HepG2 (cell line): ENCODE measurements at regions not wholly inside any gene's neighbourhood (a gene's known extent, or its start where the extent isn't known, plus 50 kb on each side); places are given as distances from the start of the nearest gene placed in this dataset.

ENCODE experiments used
- ASH2L ChIP-seq: fragments of 300-600, 200-600 bp; sonication (generic); IDR thresholded peaks from 2 replicates; pipeline ENCODE4 v1.7.0; 2017; ENCODE audit warnings: low read depth, mild to moderate bottlenecking, moderate library complexity, mixed read lengths, low read length; ENCODE audit not compliant: insufficient read length
- BCL6 ChIP-seq: IDR thresholded peaks from 2 replicates; pipeline ENCODE4 v1.6.1; 2016; ENCODE audit warnings: missing genetic modification reagents, missing compliant biosample characterization
- BHLHE40 ChIP-seq: IDR thresholded peaks from 2 replicates; pipeline ENCODE4 v1.6.1; 2011; ENCODE audit warnings: low read length, improper control_type of control experiment
- MTA3 ChIP-seq: sonication (generic); formaldehyde crosslinking; IDR thresholded peaks from 2 replicates; pipeline ENCODE4 v1.4.0; 2020; ENCODE audit warnings: missing genetic modification reagents
- NCOA2 ChIP-seq: sonication (generic); formaldehyde crosslinking; IDR thresholded peaks from 2 replicates; pipeline ENCODE4 v1.8.0; 2022; ENCODE audit warnings: inconsistent platforms
- NONO ChIP-seq, 2 experiments: fragments of 450-650 bp in 1 of 2; sonication (generic) in 1 of 2; formaldehyde crosslinking in 1 of 2; IDR thresholded peaks in 1 of 2; conservative IDR thresholded peaks in 1 of 2; 2 replicates each; pipeline versions ENCODE4 v1.6.1 to v1.8.0; 2017 to 2022; ENCODE audit warnings: mild to moderate bottlenecking in 1 of 2, missing genetic modification reagents in 1 of 2, moderate library complexity in 1 of 2
- PHB2 ChIP-seq: fragments of 450-650 bp; IDR thresholded peaks from 2 replicates; pipeline ENCODE4 v1.6.1; 2018; ENCODE audit not compliant: partially characterized antibody
- RARA ChIP-seq: IDR thresholded peaks from 2 replicates; pipeline ENCODE4 v1.6.1; 2016; ENCODE audit warnings: missing genetic modification reagents, missing compliant biosample characterization
- ZKSCAN1 ChIP-seq: fragments of 150-350 bp; IDR thresholded peaks from 2 replicates; pipeline ENCODE4 v1.6.1; 2014; ENCODE audit warnings: low read length
- ZNF101 ChIP-seq: sonication (generic); formaldehyde crosslinking; IDR thresholded peaks from 2 replicates; pipeline ENCODE4 v1.4.0; 2020; ENCODE audit warnings: mild to moderate bottlenecking, low read depth, missing genetic modification reagents, borderline replicate concordance
- ZNF3 ChIP-seq: IDR thresholded peaks from 2 replicates; pipeline ENCODE4 v1.7.0; 2017; ENCODE audit warnings: inconsistent platforms
- ZNF7 ChIP-seq: IDR thresholded peaks from 2 replicates; pipeline ENCODE4 v1.6.1; 2016; ENCODE audit warnings: missing biosample characterization, missing genetic modification reagents
- TF ChIP-seq, protein P1 (sequence below): sonication (generic); formaldehyde crosslinking; IDR thresholded peaks from 2 replicates; pipeline ENCODE4 v1.4.0; 2020; ENCODE audit warnings: mild to moderate bottlenecking, missing genetic modification reagents, borderline replicate concordance
- TF ChIP-seq, protein P2 (sequence below): sonication (generic); formaldehyde crosslinking; IDR thresholded peaks from 2 replicates; pipeline ENCODE4 v1.5.1; 2020; ENCODE audit warnings: missing genetic modification reagents, mild to moderate bottlenecking, borderline replicate concordance
- TF ChIP-seq, protein P3 (sequence below): sonication (generic); formaldehyde crosslinking; IDR thresholded peaks from 2 replicates; pipeline ENCODE4 v1.5.0; 2020; ENCODE audit warnings: missing genetic modification reagents
- TF ChIP-seq, protein P4 (sequence below): sonication (generic); formaldehyde crosslinking; IDR thresholded peaks from 2 replicates; pipeline ENCODE4 v1.4.0; 2020; ENCODE audit warnings: low read depth, missing genetic modification reagents

DNA sequence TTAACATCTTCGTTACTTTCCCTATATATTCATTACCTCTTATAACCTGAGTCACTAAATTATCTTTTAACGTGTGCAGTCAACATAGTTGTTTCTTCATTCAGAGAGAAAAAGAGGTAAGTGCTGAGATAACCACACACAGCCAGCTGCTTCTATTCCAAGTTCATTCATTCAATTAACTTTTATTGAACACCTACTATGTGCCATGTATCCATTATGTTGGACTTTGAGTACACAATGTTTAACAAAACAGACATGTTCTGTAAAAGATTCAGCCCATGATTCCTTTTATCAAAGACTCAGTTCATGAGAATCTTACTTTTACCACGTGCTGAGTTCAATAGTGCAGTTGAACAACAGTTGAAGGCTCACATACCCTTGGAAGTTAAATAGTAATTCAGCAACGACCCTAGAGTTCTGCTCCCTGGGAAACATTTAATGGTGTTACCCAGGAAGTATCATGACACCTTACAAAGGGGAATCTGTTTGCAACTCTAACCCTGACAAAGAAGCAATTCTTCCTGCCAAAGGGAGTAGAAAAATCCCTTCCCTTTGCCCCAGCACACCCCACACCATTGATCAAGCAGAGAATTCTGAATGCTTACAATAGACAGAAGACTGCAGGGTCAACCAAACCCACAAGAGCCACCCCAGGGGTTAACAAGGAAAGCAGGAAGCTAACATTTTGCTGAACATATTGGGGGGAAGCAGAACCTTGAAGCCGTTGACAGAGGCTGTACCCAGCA is 595.8 kb downstream of the STK39 start (continued):
- TF ChIP-seq BHLHE40 = peak; percentile 48; the same call in 1 of the 2 replicates
- no peak for TF ChIP-seq PHB2
- no peak for TF ChIP-seq NONO (IDR thresholded peaks at IDR 0.05)
- 0 out of 2 replicates have a peak, but pooled peaks have one; percentile 41 for TF ChIP-seq NONO (CRISPR knock-in tag; conservative IDR thresholded peaks at IDR 0.05)
- TF ChIP-seq, protein P1, sequence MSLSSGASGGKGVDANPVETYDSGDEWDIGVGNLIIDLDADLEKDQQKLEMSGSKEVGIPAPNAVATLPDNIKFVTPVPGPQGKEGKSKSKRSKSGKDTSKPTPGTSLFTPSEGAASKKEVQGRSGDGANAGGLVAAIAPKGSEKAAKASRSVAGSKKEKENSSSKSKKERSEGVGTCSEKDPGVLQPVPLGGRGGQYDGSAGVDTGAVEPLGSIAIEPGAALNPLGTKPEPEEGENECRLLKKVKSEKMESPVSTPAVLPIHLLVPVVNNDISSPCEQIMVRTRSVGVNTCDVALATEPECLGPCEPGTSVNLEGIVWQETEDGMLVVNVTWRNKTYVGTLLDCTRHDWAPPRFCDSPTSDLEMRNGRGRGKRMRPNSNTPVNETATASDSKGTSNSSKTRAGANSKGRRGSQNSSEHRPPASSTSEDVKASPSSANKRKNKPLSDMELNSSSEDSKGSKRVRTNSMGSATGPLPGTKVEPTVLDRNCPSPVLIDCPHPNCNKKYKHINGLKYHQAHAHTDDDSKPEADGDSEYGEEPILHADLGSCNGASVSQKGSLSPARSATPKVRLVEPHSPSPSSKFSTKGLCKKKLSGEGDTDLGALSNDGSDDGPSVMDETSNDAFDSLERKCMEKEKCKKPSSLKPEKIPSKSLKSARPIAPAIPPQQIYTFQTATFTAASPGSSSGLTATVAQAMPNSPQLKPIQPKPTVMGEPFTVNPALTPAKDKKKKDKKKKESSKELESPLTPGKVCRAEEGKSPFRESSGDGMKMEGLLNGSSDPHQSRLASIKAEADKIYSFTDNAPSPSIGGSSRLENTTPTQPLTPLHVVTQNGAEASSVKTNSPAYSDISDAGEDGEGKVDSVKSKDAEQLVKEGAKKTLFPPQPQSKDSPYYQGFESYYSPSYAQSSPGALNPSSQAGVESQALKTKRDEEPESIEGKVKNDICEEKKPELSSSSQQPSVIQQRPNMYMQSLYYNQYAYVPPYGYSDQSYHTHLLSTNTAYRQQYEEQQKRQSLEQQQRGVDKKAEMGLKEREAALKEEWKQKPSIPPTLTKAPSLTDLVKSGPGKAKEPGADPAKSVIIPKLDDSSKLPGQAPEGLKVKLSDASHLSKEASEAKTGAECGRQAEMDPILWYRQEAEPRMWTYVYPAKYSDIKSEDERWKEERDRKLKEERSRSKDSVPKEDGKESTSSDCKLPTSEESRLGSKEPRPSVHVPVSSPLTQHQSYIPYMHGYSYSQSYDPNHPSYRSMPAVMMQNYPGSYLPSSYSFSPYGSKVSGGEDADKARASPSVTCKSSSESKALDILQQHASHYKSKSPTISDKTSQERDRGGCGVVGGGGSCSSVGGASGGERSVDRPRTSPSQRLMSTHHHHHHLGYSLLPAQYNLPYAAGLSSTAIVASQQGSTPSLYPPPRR = peak; percentile 52; the same call in 1 of the 2 replicates
- peak; percentile 59; the same call in 1 of the 2 replicates for TF ChIP-seq RARA (CRISPR knock-in tag)
- no peak for TF ChIP-seq ZNF3
- TF ChIP-seq ZKSCAN1 = peak; percentile 91
- TF ChIP-seq, protein P2, sequence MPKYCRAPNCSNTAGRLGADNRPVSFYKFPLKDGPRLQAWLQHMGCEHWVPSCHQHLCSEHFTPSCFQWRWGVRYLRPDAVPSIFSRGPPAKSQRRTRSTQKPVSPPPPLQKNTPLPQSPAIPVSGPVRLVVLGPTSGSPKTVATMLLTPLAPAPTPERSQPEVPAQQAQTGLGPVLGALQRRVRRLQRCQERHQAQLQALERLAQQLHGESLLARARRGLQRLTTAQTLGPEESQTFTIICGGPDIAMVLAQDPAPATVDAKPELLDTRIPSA = no peak
- no peak for TF ChIP-seq ZNF101
- no peak for TF ChIP-seq ZNF7 (CRISPR knock-in tag)
- no peak for TF ChIP-seq MTA3 (CRISPR knock-in tag)
- TF ChIP-seq, protein P3, sequence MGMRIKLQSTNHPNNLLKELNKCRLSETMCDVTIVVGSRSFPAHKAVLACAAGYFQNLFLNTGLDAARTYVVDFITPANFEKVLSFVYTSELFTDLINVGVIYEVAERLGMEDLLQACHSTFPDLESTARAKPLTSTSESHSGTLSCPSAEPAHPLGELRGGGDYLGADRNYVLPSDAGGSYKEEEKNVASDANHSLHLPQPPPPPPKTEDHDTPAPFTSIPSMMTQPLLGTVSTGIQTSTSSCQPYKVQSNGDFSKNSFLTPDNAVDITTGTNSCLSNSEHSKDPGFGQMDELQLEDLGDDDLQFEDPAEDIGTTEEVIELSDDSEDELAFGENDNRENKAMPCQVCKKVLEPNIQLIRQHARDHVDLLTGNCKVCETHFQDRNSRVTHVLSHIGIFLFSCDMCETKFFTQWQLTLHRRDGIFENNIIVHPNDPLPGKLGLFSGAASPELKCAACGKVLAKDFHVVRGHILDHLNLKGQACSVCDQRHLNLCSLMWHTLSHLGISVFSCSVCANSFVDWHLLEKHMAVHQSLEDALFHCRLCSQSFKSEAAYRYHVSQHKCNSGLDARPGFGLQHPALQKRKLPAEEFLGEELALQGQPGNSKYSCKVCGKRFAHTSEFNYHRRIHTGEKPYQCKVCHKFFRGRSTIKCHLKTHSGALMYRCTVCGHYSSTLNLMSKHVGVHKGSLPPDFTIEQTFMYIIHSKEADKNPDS = 0 out of 2 replicates have a peak, but pooled peaks have one; percentile 55
- peak; percentile 12; the same call in 1 of the 2 replicates for TF ChIP-seq NCOA2 (CRISPR knock-in tag)
- TF ChIP-seq, protein P4, sequence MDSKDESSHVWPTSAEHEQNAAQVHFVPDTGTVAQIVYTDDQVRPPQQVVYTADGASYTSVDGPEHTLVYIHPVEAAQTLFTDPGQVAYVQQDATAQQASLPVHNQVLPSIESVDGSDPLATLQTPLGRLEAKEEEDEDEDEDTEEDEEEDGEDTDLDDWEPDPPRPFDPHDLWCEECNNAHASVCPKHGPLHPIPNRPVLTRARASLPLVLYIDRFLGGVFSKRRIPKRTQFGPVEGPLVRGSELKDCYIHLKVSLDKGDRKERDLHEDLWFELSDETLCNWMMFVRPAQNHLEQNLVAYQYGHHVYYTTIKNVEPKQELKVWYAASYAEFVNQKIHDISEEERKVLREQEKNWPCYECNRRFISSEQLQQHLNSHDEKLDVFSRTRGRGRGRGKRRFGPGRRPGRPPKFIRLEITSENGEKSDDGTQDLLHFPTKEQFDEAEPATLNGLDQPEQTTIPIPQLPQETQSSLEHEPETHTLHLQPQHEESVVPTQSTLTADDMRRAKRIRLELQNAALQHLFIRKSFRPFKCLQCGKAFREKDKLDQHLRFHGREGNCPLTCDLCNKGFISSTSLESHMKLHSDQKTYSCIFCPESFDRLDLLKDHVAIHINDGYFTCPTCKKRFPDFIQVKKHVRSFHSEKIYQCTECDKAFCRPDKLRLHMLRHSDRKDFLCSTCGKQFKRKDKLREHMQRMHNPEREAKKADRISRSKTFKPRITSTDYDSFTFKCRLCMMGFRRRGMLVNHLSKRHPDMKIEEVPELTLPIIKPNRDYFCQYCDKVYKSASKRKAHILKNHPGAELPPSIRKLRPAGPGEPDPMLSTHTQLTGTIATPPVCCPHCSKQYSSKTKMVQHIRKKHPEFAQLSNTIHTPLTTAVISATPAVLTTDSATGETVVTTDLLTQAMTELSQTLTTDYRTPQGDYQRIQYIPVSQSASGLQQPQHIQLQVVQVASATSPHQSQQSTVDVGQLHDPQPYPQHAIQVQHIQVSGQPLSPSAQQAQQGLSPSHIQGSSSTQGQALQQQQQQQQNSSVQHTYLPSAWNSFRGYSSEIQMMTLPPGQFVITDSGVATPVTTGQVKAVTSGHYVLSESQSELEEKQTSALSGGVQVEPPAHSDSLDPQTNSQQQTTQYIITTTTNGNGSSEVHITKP (CRISPR knock-in tag) = no peak
- TF ChIP-seq BCL6 = peak; percentile 70
- peak; percentile 40 for TF ChIP-seq ASH2L
